Neural cell (in vitro differentiated cells): ENCODE measurements at regions not wholly inside any gene's neighbourhood (a gene's known extent, or its start where the extent isn't known, plus 50 kb on each side); places are given as distances from the start of the nearest gene placed in this dataset.

ENCODE experiments used
- CTCF ChIP-seq: fragments of 450-650 bp; IDR thresholded peaks from 2 replicates; pipeline ENCODE4 v1.5.1; 2014; ENCODE audit warnings: antibody characterized with exemption, mild to moderate bottlenecking, moderate library complexity; ENCODE audit not compliant: poor library complexity, severe bottlenecking
- EP300 ChIP-seq: fragments of 450-650 bp; conservative IDR thresholded peaks from 2 replicates; pipeline ENCODE4 v1.6.1; 2014; ENCODE audit warnings: antibody characterized with exemption, mild to moderate bottlenecking, moderate library complexity; ENCODE audit not compliant: poor library complexity, severe bottlenecking
- EZH2 ChIP-seq: fragments of 200-600, 300-800 bp; shearing (Covaris generic), sonication (generic); IDR thresholded peaks from 2 replicates; pipeline ENCODE4 v1.6.1; 2014; ENCODE audit warnings: antibody characterized with exemption, low read length, borderline replicate concordance, mild to moderate bottlenecking; ENCODE audit not compliant: insufficient read depth, poor library complexity, severe bottlenecking
- MXI1 ChIP-seq: fragments of 450-650 bp; conservative IDR thresholded peaks from 2 replicates; pipeline ENCODE4 v1.6.1; 2014; ENCODE audit warnings: antibody characterized with exemption, mild to moderate bottlenecking; ENCODE audit not compliant: poor library complexity, severe bottlenecking
- POLR2AphosphoS5 ChIP-seq: IDR thresholded peaks from 2 replicates; pipeline ENCODE4 v1.6.1; 2012
- RAD21 ChIP-seq: fragments of 450-650 bp; conservative IDR thresholded peaks from 2 replicates; pipeline ENCODE4 v1.6.1; 2014; ENCODE audit warnings: antibody characterized with exemption, mild to moderate bottlenecking, moderate library complexity
- REST ChIP-seq: IDR thresholded peaks from 2 replicates; pipeline ENCODE4 v1.6.1; 2012; ENCODE audit warnings: borderline replicate concordance
- SMC3 ChIP-seq: fragments of 450-650 bp; conservative IDR thresholded peaks from 2 replicates; pipeline ENCODE4 v1.6.1; 2014; ENCODE audit warnings: antibody characterized with exemption, mild to moderate bottlenecking, moderate library complexity; ENCODE audit not compliant: poor library complexity
- TAF1 ChIP-seq: IDR thresholded peaks from 2 replicates; pipeline ENCODE4 v1.6.1; 2012; ENCODE audit warnings: low read depth

- TF ChIP-seq CTCF, result no peak
- TF ChIP-seq EZH2, result no peak
- TF ChIP-seq POLR2AphosphoS5, result no peak
- TF ChIP-seq REST, result no peak
- TF ChIP-seq TAF1, result no peak
- no peak for TF ChIP-seq RAD21
- no peak for TF ChIP-seq EP300
- no peak for TF ChIP-seq SMC3
- TF ChIP-seq MXI1, result no peak
These were observed 252.7 kb downstream of the CEMIP2 start for GRCh38 chr9:71515626-71516025.
